WTC11 (cell line): ENCODE measurements at regions not wholly inside any gene's neighbourhood (a gene's known extent, or its start where the extent isn't known, plus 50 kb on each side); places are given as distances from the start of the nearest gene placed in this dataset.

ENCODE experiments used
- ATAC-seq: fragments of 200-7000 bp; cut with Tn5 transposase; 2 replicates; pipeline ENCODE4 v1.10.0; 2021; ENCODE audit warnings: mild to moderate bottlenecking, moderate library complexity
- CTCF ChIA-PET: fragments of 300-600 bp; sonication (Branson Sonifier 250); formaldehyde crosslinking; loops from one replicate; lab custom pipeline; 2021; ENCODE audit warnings: antibody characterized with exemption; lab: Charles Lee
- POLR2A ChIA-PET: fragments of 350-600 bp; sonication (Branson Sonifier 250); formaldehyde crosslinking; loops from one replicate; lab custom pipeline; 2021; ENCODE audit warnings: antibody characterized with exemption; lab: Charles Lee
- DNase-seq: peaks from one replicate; pipeline ENCODE4 v3.0.0; 2021; ENCODE audit warnings: low spot score
- H3K27ac Mint-ChIP-seq: 2 replicates; pipeline ENCODE4 v1.8.0; 2021; ENCODE audit warnings: mixed read lengths
- H3K27me3 Mint-ChIP-seq: 2 replicates; pipeline ENCODE4 v1.8.0; 2021; ENCODE audit warnings: low read depth, mild to moderate bottlenecking, moderate library complexity, mixed read lengths
- H3K36me3 Mint-ChIP-seq: 2 replicates; pipeline ENCODE4 v1.8.0; 2021; ENCODE audit warnings: mixed read lengths
- H3K4me1 Mint-ChIP-seq: 2 replicates; pipeline ENCODE4 v1.8.0; 2022; ENCODE audit warnings: mixed read lengths
- H3K4me3 Mint-ChIP-seq: 2 replicates; pipeline ENCODE4 v1.8.0; 2021; ENCODE audit warnings: mild to moderate bottlenecking, moderate library complexity, mixed read lengths
- H3K9me3 Mint-ChIP-seq: 2 replicates; pipeline ENCODE4 v1.8.0; 2021; ENCODE audit warnings: mixed read lengths
- AR ChIP-seq: fragments of 250-450 bp; sonication (Bioruptor Pico); IDR thresholded peaks from 2 replicates; pipeline ENCODE4 v1.9.0; 2021; ENCODE audit warnings: mild to moderate bottlenecking
- ATF1 ChIP-seq: sonication (generic); formaldehyde crosslinking; IDR thresholded peaks from 2 replicates; pipeline ENCODE4 v1.8.1; 2023; ENCODE audit warnings: mild to moderate bottlenecking, moderate library complexity, missing genetic modification reagents
- CREB1 ChIP-seq: sonication (generic); formaldehyde crosslinking; IDR thresholded peaks from 2 replicates; pipeline ENCODE4 v1.8.0; 2023; ENCODE audit warnings: mild to moderate bottlenecking, missing genetic modification reagents
- CTCF ChIP-seq: fragments of 200-600 bp; IDR thresholded peaks from 2 replicates; pipeline ENCODE4 v1.8.0; 2022; ENCODE audit warnings: antibody characterized with exemption
- EMX1 ChIP-seq: fragments of 250-450 bp; sonication (Bioruptor Pico); IDR thresholded peaks from 2 replicates; pipeline ENCODE4 v1.8.0; 2021; ENCODE audit warnings: mild to moderate bottlenecking
- GABPB1 ChIP-seq: sonication (generic); formaldehyde crosslinking; IDR thresholded peaks from 2 replicates; pipeline ENCODE4 v1.8.1; 2023; ENCODE audit warnings: mild to moderate bottlenecking, missing genetic modification reagents
- GRHL2 ChIP-seq: fragments of 250-450 bp; sonication (Bioruptor Pico); IDR thresholded peaks from 2 replicates; pipeline ENCODE4 v1.8.0; 2022; ENCODE audit warnings: mild to moderate bottlenecking, moderate library complexity; ENCODE audit not compliant: insufficient replicate concordance, severe bottlenecking
- GTF2I ChIP-seq: fragments of 250-450 bp; sonication (Bioruptor Pico); conservative IDR thresholded peaks from 2 replicates; pipeline ENCODE4 v1.4.0; 2021; ENCODE audit warnings: mild to moderate bottlenecking
- JUN ChIP-seq: sonication (generic); formaldehyde crosslinking; IDR thresholded peaks from 2 replicates; pipeline ENCODE4 v1.8.0; 2023; ENCODE audit warnings: mild to moderate bottlenecking, missing genetic modification reagents
- MXD4 ChIP-seq: fragments of 250-450 bp; sonication (Bioruptor Pico); IDR thresholded peaks from 2 replicates; pipeline ENCODE4 v1.8.0; 2021; ENCODE audit warnings: mild to moderate bottlenecking, moderate library complexity, borderline replicate concordance
- NFYB ChIP-seq: sonication (generic); formaldehyde crosslinking; conservative IDR thresholded peaks from 2 replicates; pipeline ENCODE4 v1.8.0; 2022; ENCODE audit warnings: low read depth, missing genetic modification reagents
- PRDM15 ChIP-seq: sonication (generic); formaldehyde crosslinking; IDR thresholded peaks from 2 replicates; pipeline ENCODE4 v1.8.0; 2022; ENCODE audit warnings: missing genetic modification reagents
- PRRX2 ChIP-seq: fragments of 250-450 bp; sonication (Bioruptor Pico); IDR thresholded peaks from 2 replicates; pipeline ENCODE4 v1.8.0; 2021; ENCODE audit warnings: mild to moderate bottlenecking
- RORB ChIP-seq: fragments of 250-450 bp; sonication (Bioruptor Pico); IDR thresholded peaks from 2 replicates; pipeline ENCODE4 v1.9.0; 2021; ENCODE audit warnings: mild to moderate bottlenecking
- SMAD4 ChIP-seq: sonication (generic); formaldehyde crosslinking; IDR thresholded peaks from 2 replicates; pipeline ENCODE4 v1.8.0; 2022; ENCODE audit warnings: mild to moderate bottlenecking, missing genetic modification reagents
- SP1 ChIP-seq: sonication (generic); formaldehyde crosslinking; conservative IDR thresholded peaks from 2 replicates; pipeline ENCODE4 v1.8.1; 2022; ENCODE audit warnings: missing genetic modification reagents
- STAT6 ChIP-seq: sonication (generic); formaldehyde crosslinking; conservative IDR thresholded peaks from 2 replicates; pipeline ENCODE4 v1.8.1; 2023; ENCODE audit warnings: mild to moderate bottlenecking, low read depth, missing genetic modification reagents, moderate library complexity
- TEAD1 ChIP-seq: sonication (generic); formaldehyde crosslinking; IDR thresholded peaks from 2 replicates; pipeline ENCODE4 v1.8.0; 2022; ENCODE audit warnings: mild to moderate bottlenecking, missing genetic modification reagents
- TP53 ChIP-seq: sonication (generic); formaldehyde crosslinking; IDR thresholded peaks from 2 replicates; pipeline ENCODE4 v1.8.1; 2023; ENCODE audit warnings: mild to moderate bottlenecking, missing genetic modification reagents
- USF2 ChIP-seq: sonication (generic); formaldehyde crosslinking; IDR thresholded peaks from 2 replicates; pipeline ENCODE4 v1.8.1; 2023; ENCODE audit warnings: mild to moderate bottlenecking, missing genetic modification reagents, moderate library complexity
- ZNF219 ChIP-seq: sonication (generic); formaldehyde crosslinking; IDR thresholded peaks from 2 replicates; pipeline ENCODE4 v1.8.0; 2023; ENCODE audit warnings: missing genetic modification reagents, mild to moderate bottlenecking, borderline replicate concordance
- ZNF232 ChIP-seq: sonication (generic); formaldehyde crosslinking; IDR thresholded peaks from 2 replicates; pipeline ENCODE4 v1.8.0; 2022; ENCODE audit warnings: mild to moderate bottlenecking, missing genetic modification reagents
- ZNF263 ChIP-seq: sonication (generic); formaldehyde crosslinking; IDR thresholded peaks from 2 replicates; pipeline ENCODE4 v1.8.1; 2022; ENCODE audit warnings: low read depth, mild to moderate bottlenecking, moderate library complexity, missing genetic modification reagents
- ZNF423 ChIP-seq: fragments of 250-450 bp; sonication (Bioruptor Pico); IDR thresholded peaks from 2 replicates; pipeline ENCODE4 v2.1.2; 2022; ENCODE audit warnings: mild to moderate bottlenecking, moderate library complexity

- TF ChIP-seq AR (CRISPR knock-in tag): no peak
- TF ChIP-seq ZNF219 (CRISPR knock-in tag): no peak
- TF ChIP-seq GTF2I (CRISPR knock-in tag): no peak
- TF ChIP-seq SMAD4: no peak
- TF ChIP-seq EMX1 (CRISPR knock-in tag): no peak
- TF ChIP-seq ATF1 (CRISPR knock-in tag): no peak
- no peak for TF ChIP-seq NFYB (CRISPR knock-in tag)
- no peak for TF ChIP-seq PRDM15
- TF ChIP-seq USF2 (CRISPR knock-in tag): no peak
- no peak for TF ChIP-seq TP53 (CRISPR knock-in tag)
These were observed 90.5 kb downstream of the ADRA2C start (continued) for GRCh38 chr4:3856604-3857204.

- H3K4me3 Mint-ChIP-seq: no peak overlapping the region
- peaks cover 5% of the 10 kb centered on the region for H3K27me3 Mint-ChIP-seq
- POLR2A ChIA-PET: interaction anchor here (0.6 kb wide), 1 partner anchor 91 kb away, joined by 3 read pairs; no protein-coding TSS in a partner anchor
- H3K36me3 Mint-ChIP-seq: no peaks in the 10 kb centered on the region
- ATAC-seq: no peak
- CTCF ChIA-PET: interaction anchor here (1.0 to 10.7 kb wide), 12 partner anchors 9 to 376 kb away, joined by 3 to 83 read pairs (median 5); no protein-coding TSS in a partner anchor
- peaks cover 38% of the 10 kb centered on the region for H3K4me1 Mint-ChIP-seq
- H3K27ac Mint-ChIP-seq: no peak overlapping the region
- DNase-seq: no peak
- 0 out of 2 replicates have a peak, but pooled peaks cover 4% of the 10 kb centered on the region for H3K9me3 Mint-ChIP-seq
- TF ChIP-seq SP1 (CRISPR knock-in tag) (no peak), TEAD1 (no peak), RORB (CRISPR knock-in tag) (no peak), GABPB1 (CRISPR knock-in tag) (no peak), ZNF263 (no peak), PRRX2 (CRISPR knock-in tag) (no peak), ZNF423 (CRISPR knock-in tag) (no peak), JUN (CRISPR knock-in tag) (no peak), MXD4 (CRISPR knock-in tag) (no peak), ZNF219 (CRISPR knock-in tag) (no peak), STAT6 (CRISPR knock-in tag) (no peak), CREB1 (no peak), GRHL2 (no peak), ZNF232 (CRISPR knock-in tag) (no peak), CTCF (no peak)
These were observed 91.2 kb downstream of the ADRA2C start for GRCh38 chr4:3857269-3857926.
